ENCODE measurements at regions not wholly inside any gene's neighbourhood (a gene's known extent, or its start where the extent isn't known, plus 50 kb on each side); places are given as distances from the start of the nearest gene placed in this dataset.

- no peaks in the 10 kb centered on the region for H3K79me2 ChIP-seq (ENCODE audit: low read depth)
- TF ChIP-seq EZH2 (IDR thresholded peaks at IDR 0.05) (no peak), EZH2phosphoT487 (IDR thresholded peaks at IDR 0.05) (no peak)
- TF ChIP-seq, protein P1, sequence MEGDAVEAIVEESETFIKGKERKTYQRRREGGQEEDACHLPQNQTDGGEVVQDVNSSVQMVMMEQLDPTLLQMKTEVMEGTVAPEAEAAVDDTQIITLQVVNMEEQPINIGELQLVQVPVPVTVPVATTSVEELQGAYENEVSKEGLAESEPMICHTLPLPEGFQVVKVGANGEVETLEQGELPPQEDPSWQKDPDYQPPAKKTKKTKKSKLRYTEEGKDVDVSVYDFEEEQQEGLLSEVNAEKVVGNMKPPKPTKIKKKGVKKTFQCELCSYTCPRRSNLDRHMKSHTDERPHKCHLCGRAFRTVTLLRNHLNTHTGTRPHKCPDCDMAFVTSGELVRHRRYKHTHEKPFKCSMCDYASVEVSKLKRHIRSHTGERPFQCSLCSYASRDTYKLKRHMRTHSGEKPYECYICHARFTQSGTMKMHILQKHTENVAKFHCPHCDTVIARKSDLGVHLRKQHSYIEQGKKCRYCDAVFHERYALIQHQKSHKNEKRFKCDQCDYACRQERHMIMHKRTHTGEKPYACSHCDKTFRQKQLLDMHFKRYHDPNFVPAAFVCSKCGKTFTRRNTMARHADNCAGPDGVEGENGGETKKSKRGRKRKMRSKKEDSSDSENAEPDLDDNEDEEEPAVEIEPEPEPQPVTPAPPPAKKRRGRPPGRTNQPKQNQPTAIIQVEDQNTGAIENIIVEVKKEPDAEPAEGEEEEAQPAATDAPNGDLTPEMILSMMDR (IDR thresholded peaks at IDR 0.05): no peak
- Mint-ChIP-seq H3K4me3 (no peak overlapping the region), H3K4me1 (no peaks in the 10 kb centered on the region), H3K9me3 (no peaks in the 10 kb centered on the region), H3K27ac (no peak overlapping the region), H3K36me3 (no peaks in the 10 kb centered on the region), H3K27me3 (ENCODE audit: insufficient read depth, low read depth) (no peaks in the 10 kb centered on the region)
- no peak overlapping the region for H3K4me2 ChIP-seq
- H4K20me1 ChIP-seq (ENCODE audit: low read depth): no peaks in the 10 kb centered on the region
- no peaks in the 10 kb centered on the region for H3K27me3 ChIP-seq
- no peak overlapping the region for H2AFZ ChIP-seq (replicated peaks)
- no peaks in the 10 kb centered on the region for H3K4me1 ChIP-seq
- no peak for DNase-seq (ENCODE audit: low spot score)
- H3K9me3 ChIP-seq (ENCODE audit: low read depth): no peaks in the 10 kb centered on the region
- H3K9ac ChIP-seq: no peak overlapping the region
- H3K36me3 ChIP-seq: no peaks in the 10 kb centered on the region
- H3F3A ChIP-seq (ENCODE audit: low read depth): no peaks in the 10 kb centered on the region
- H3K27ac ChIP-seq: no peak overlapping the region
- no peak overlapping the region for H3K4me3 ChIP-seq
These were observed 75.4 kb upstream of the SLC25A26 start for GRCh38 chr3:66145408-66145733.

DNA sequence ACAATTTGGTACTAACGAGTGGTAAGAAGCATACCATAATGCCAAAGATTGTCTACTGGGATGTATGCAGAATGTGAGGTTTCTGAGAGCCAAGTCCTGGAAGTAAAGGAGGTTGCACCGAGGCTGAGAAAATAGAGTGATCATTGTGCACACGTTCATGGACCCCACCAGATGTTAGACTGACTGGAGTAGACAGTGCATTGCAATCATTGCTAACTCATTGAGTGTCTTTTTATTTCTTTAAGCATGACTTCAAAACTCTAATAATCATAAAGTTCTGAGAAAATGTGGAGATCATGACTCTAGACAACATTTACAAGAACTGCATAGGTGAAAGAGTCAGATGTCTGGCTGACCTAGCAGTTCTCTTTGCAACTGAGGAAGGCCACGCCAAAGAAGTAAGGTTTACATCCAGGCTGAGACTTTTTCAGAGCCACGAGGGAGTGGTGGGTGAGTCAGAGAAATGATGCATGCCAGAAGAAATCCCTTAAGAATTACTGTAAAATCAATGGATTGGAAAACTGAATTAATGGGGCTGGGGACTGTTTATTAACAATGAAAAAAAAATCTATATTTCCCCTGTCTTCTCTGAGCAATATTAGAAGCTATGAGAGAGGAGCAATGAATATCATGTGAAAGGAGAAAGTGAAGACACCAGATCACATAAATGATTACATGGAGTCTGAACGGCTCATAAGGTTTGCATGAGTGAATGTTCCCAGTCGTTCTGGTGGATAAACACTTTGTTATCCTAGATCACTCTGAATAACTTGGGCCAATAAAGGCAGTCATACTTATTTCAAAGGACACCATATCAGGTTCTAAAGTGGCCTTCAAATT lies 76.0 kb upstream of the SLC25A26 start:
- Histone ChIP-seq H3K9ac (no peak overlapping the region), H3K27me3 (no peaks in the 10 kb centered on the region), H3K4me3 (no peak overlapping the region), H3K79me2 (ENCODE audit: low read depth) (no peaks in the 10 kb centered on the region), H3K4me1 (no peaks in the 10 kb centered on the region), H4K20me1 (ENCODE audit: low read depth) (no peaks in the 10 kb centered on the region), H2AFZ (replicated peaks) (no peak overlapping the region), H3K36me3 (no peaks in the 10 kb centered on the region), H3K4me2 (no peak overlapping the region), H3K27ac (no peak overlapping the region), H3F3A (ENCODE audit: low read depth) (no peaks in the 10 kb centered on the region), H3K9me3 (ENCODE audit: low read depth) (no peaks in the 10 kb centered on the region)
- Mint-ChIP-seq H3K36me3 (no peaks in the 10 kb centered on the region), H3K4me1 (no peaks in the 10 kb centered on the region), H3K27ac (no peak overlapping the region), H3K4me3 (no peak overlapping the region), H3K9me3 (no peaks in the 10 kb centered on the region), H3K27me3 (ENCODE audit: insufficient read depth, low read depth) (no peaks in the 10 kb centered on the region)
- TF ChIP-seq, protein P1 (IDR thresholded peaks at IDR 0.05): no peak
- TF ChIP-seq EZH2phosphoT487 (IDR thresholded peaks at IDR 0.05) (no peak), EZH2 (IDR thresholded peaks at IDR 0.05) (no peak)
- DNase-seq (ENCODE audit: low spot score): no peak

DNA sequence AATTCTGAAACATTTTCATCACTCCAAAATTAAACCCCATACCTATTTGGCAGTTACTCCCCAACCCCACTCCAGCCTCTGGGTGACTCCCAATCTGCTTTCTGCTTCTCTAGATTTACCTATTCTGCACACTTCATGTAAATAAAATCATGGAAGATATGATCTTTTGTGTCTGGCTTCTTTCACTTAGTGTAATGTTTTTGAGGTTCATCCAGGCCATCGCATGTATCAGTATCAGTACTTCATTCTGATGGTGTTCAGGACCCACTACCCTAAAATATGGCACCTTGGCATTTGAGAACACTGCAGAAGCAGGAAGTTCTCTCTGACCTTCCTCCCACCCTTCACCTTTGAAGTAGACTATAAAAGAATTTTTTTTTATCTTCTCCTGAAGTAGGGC lies 78.7 kb upstream of the SLC25A26 start:
- Histone ChIP-seq H3K79me2 (ENCODE audit: low read depth) (no peaks in the 10 kb centered on the region), H3K4me2 (no peak overlapping the region), H3K4me3 (no peak overlapping the region), H3K9me3 (ENCODE audit: low read depth) (no peaks in the 10 kb centered on the region), H3K27ac (no peak overlapping the region), H4K20me1 (ENCODE audit: low read depth) (no peaks in the 10 kb centered on the region), H3K27me3 (no peaks in the 10 kb centered on the region), H2AFZ (replicated peaks) (no peak overlapping the region), H3F3A (ENCODE audit: low read depth) (no peaks in the 10 kb centered on the region), H3K36me3 (no peaks in the 10 kb centered on the region), H3K4me1 (no peaks in the 10 kb centered on the region), H3K9ac (no peak overlapping the region)
- H3K27ac Mint-ChIP-seq: no peak overlapping the region
- no peaks in the 10 kb centered on the region for H3K36me3 Mint-ChIP-seq
- H3K9me3 Mint-ChIP-seq: no peaks in the 10 kb centered on the region
- TF ChIP-seq, protein P1 (IDR thresholded peaks at IDR 0.05): no peak
- TF ChIP-seq EZH2 (IDR thresholded peaks at IDR 0.05): no peak
- TF ChIP-seq EZH2phosphoT487 (IDR thresholded peaks at IDR 0.05): no peak
- no peak for DNase-seq (ENCODE audit: low spot score)
- no peaks in the 10 kb centered on the region for H3K4me1 Mint-ChIP-seq
- H3K27me3 Mint-ChIP-seq (ENCODE audit: insufficient read depth, low read depth): peaks cover 2% of the 10 kb centered on the region
- no peak overlapping the region for H3K4me3 Mint-ChIP-seq
